Ovary (tissue), 3 donors: ENCODE measurements at regions not wholly inside any gene's neighbourhood (a gene's known extent, or its start where the extent isn't known, plus 50 kb on each side); places are given as distances from the start of the nearest gene placed in this dataset.

Experiments used
- CTCF ChIP-seq, 3 donors: fragments of 450-650 bp in 2 of 3; fragments of 200-600 bp in 1 of 3; IDR thresholded peaks; one replicate each; pipeline versions ENCODE4 v1.5.1 to v1.8.0; 2016 to 2022; ENCODE audit warnings: antibody characterized with exemption in 3 of 3, mild to moderate bottlenecking in 1 of 3
- POLR2A ChIP-seq: fragments of 450-650 bp; IDR thresholded peaks from one replicate; pipeline ENCODE4 v1.6.1; 2017; ENCODE audit warnings: antibody characterized with exemption, mild to moderate bottlenecking, moderate library complexity
- donor health status: DM: no; HTN: no; CAD: no.

DNA sequence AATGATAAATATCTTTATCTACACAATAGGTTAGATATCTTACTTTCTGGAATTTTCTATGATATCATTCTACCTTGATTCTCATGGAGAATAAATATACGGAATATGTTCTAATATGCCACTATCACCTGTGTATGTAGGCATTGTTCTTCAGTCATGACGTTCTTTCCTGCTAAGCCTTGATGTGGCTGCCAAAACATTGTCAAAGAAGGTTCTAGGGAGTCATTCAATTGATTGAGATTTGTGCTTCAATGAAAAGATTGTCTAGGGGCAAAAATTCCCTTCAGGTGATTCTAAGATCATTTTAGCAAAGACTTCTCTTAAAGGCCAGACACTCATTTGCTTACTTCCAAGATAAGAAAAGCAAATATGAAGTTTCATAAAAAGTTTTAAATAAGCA, 118.1 kb downstream of the MAT2B start:
- no peak for TF ChIP-seq CTCF (IDR thresholded peaks at IDR 0.05)
- no peak for TF ChIP-seq POLR2A
